Colonic mucosa (tissue), 4 donors: ENCODE measurements at regions not wholly inside any gene's neighbourhood (a gene's known extent, or its start where the extent isn't known, plus 50 kb on each side); places are given as distances from the start of the nearest gene placed in this dataset.

ENCODE experiments used
- DNase-seq: peaks from one replicate; pipeline ENCODE4 v3.0.0-alpha.2; 2020
- H3K27ac ChIP-seq: fragments of 200-600 bp; one replicate; pipeline ENCODE4 v1.8.0; 2021
- H3K27me3 ChIP-seq: fragments of 200-600 bp; one replicate; pipeline ENCODE4 v1.8.0; 2021
- H3K36me3 ChIP-seq: fragments of 200-600 bp; one replicate; pipeline ENCODE4 v1.8.0; 2021
- H3K4me1 ChIP-seq: fragments of 200-600 bp; one replicate; pipeline ENCODE4 v1.8.0; 2021; ENCODE audit warnings: mild to moderate bottlenecking
- H3K4me3 ChIP-seq: fragments of 200-600 bp; one replicate; pipeline ENCODE4 v1.8.0; 2021
- H3K9ac ChIP-seq, 2 donors: one replicate each; pipeline ENCODE4 v1.7.0; 2013; ENCODE audit warnings: control low read depth in 2 of 2, low read depth in 2 of 2, low read length in 2 of 2
- H3K9me3 ChIP-seq: fragments of 200-600 bp; one replicate; pipeline ENCODE4 v1.8.0; 2021
- intact Hi-C: fragments of 100-400 bp; cut with DNase I; formaldehyde crosslinking; loops from one replicate; pipeline ENCODE4 v1.14.1; 2022
- TF ChIP-seq, protein P1 (sequence below): fragments of 200-600 bp; IDR thresholded peaks from one replicate; pipeline ENCODE4 v1.8.0; 2022; ENCODE audit warnings: antibody characterized with exemption, mild to moderate bottlenecking
- donor health status: healthy.
- donor health status: DM: no; HTN: no; CAD: no.
- donor health status: DM: no; HTN: no; CAD: no.

DNA sequence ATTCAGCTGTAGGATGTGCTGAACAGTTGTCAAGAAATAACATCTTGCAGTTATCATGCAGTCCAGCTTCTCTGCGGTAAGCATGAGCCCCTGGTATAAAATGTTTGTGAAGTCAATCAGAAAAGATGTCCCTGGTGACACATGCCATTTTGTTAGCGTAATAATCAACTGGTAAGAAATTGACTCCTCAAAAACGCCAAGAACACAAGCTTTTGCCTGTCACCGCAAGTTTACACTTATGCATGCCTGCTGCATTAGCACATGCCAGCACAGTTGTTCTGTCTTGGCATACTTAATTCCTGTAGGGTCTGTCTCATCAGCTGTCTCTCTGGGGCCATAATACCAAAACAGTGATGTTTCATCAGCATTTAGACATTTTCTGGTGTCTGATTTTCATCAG is 524.8 kb upstream of the DSEL start:
- no peak overlapping the region for H3K4me3 ChIP-seq
- DNase-seq, result no peak
- no peaks in the 10 kb centered on the region for H3K9me3 ChIP-seq
- no peaks in the 10 kb centered on the region for H3K36me3 ChIP-seq
- H3K27ac ChIP-seq, result no peak overlapping the region
- TF ChIP-seq, protein P1, sequence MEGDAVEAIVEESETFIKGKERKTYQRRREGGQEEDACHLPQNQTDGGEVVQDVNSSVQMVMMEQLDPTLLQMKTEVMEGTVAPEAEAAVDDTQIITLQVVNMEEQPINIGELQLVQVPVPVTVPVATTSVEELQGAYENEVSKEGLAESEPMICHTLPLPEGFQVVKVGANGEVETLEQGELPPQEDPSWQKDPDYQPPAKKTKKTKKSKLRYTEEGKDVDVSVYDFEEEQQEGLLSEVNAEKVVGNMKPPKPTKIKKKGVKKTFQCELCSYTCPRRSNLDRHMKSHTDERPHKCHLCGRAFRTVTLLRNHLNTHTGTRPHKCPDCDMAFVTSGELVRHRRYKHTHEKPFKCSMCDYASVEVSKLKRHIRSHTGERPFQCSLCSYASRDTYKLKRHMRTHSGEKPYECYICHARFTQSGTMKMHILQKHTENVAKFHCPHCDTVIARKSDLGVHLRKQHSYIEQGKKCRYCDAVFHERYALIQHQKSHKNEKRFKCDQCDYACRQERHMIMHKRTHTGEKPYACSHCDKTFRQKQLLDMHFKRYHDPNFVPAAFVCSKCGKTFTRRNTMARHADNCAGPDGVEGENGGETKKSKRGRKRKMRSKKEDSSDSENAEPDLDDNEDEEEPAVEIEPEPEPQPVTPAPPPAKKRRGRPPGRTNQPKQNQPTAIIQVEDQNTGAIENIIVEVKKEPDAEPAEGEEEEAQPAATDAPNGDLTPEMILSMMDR, result no peak
- no peaks in the 10 kb centered on the region for H3K4me1 ChIP-seq
- no peaks in the 10 kb centered on the region for H3K27me3 ChIP-seq
- no peak overlapping the region for H3K9ac ChIP-seq
- intact Hi-C loops, result no loop called here

DNA sequence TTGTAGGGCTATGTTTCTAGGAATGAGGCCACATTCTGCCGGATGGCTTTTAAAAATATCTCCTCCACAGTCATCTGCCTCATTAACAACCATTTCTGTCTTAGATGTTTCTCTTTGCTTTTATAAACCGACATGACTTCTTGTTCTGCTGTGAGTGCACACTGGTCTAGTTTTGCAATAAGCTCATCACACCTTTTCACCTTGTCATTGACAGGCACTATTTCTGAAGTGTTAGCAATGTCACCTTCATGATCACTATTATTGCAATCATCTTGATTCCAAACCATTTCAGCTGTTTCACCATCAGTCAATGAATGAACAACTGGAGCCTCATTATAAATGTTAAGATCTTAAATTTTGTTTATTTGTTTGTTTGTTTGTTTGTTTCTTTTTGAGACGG is 523.7 kb upstream of the DSEL start:
- no peak overlapping the region for H3K9ac ChIP-seq
- no peak overlapping the region for H3K27ac ChIP-seq
- no peaks in the 10 kb centered on the region for H3K9me3 ChIP-seq
- TF ChIP-seq, protein P1, result no peak
- H3K4me1 ChIP-seq, result no peaks in the 10 kb centered on the region
- no peak overlapping the region for H3K4me3 ChIP-seq
- no peaks in the 10 kb centered on the region for H3K36me3 ChIP-seq
- DNase-seq, result no peak
- no peaks in the 10 kb centered on the region for H3K27me3 ChIP-seq
- intact Hi-C loops, result no loop called here

DNA sequence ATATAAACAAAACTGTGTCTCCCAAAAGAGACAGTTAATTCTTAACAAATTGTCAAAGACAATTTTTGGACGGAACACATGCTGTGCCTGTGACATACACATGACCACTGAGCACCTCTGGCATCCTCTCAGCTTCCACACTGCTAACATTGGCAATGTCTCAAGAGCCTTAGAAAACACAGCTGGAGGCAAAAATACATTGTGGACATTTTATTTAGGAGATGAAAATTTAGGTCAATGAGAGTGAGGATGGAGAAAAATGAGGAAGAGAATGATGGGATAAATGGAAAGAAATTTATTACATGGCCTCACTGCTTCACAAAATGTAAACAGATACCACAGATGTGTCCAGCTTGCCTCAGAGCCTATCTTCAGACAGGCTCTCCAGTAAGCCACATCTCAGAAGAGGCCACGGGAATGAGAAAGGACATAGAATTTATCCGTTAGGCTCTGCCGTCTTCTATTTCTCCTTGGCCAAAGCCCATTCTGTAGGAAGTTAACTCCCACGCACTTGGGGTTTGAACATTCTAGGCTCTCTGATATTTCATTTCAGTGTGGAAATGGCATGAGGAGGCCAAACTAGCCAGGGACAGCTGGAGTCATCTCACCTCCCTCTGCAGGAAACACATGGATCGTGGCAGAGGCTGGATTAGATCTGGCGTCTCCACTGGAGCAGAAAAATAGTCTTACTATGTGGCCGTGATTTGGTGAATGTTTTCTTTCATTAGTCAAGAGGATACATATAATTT is 519.4 kb upstream of the DSEL start:
- DNase-seq, result no peak
- TF ChIP-seq, protein P1, result no peak
- Histone ChIP-seq H3K27ac (no peak overlapping the region), H3K9me3 (no peaks in the 10 kb centered on the region), H3K36me3 (no peaks in the 10 kb centered on the region), H3K9ac (no peak overlapping the region), H3K4me3 (no peak overlapping the region), H3K27me3 (no peaks in the 10 kb centered on the region), H3K4me1 (no peaks in the 10 kb centered on the region)
- intact Hi-C loops, result no loop called here

DNA sequence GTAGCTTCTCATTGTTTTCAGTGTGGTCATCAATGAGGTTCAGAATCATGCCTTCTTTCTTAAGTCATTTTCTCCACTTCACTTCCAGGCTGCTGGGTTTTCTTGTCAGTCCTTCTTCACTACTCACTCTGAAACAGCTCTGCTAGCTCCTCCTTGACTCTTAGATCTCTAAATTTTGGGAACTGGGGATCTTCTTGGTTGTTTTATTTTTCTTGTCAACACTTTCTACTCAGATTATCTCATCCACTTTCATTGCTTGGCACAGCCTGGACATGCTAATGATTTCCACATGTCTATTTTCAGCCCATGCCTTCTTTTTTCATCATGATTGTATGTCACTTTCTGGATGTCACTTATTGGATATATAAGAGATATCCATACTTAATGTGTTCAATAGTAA is 517.8 kb upstream of the DSEL start:
- no peaks in the 10 kb centered on the region for H3K9me3 ChIP-seq
- H3K36me3 ChIP-seq, result no peaks in the 10 kb centered on the region
- H3K27me3 ChIP-seq, result no peaks in the 10 kb centered on the region
- no peak overlapping the region for H3K27ac ChIP-seq
- intact Hi-C loops, result no loop called here
- H3K4me1 ChIP-seq, result no peaks in the 10 kb centered on the region
- no peak overlapping the region for H3K4me3 ChIP-seq
- TF ChIP-seq, protein P1, result no peak
- H3K9ac ChIP-seq, result no peak overlapping the region
- no peak for DNase-seq

DNA sequence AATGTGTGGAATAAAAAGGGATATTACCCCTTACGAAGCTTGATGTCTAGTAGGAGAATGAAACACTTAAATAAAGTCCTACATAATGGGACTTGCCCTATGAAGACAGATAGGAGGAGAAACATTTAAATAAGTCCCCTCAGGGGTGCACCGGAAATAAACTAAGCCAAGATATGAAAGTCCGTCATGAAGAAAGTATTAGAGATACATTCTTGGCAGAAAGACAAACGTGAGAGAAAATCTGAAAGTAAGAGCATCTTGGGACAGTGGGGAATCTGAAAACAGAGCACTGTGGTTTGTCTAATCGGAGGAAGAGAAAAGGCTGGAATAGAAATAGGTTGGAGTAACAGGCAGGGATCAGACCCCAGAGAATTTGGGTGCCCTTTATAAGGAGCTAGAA is 516.9 kb upstream of the DSEL start:
- Histone ChIP-seq H3K27me3 (no peaks in the 10 kb centered on the region), H3K4me1 (no peaks in the 10 kb centered on the region), H3K36me3 (no peaks in the 10 kb centered on the region), H3K4me3 (no peak overlapping the region), H3K9me3 (no peaks in the 10 kb centered on the region), H3K27ac (no peak overlapping the region), H3K9ac (no peak overlapping the region)
- DNase-seq, result no peak
- TF ChIP-seq, protein P1, result no peak
- intact Hi-C loops, result no loop called here
